HG03045 (cell line): ENCODE measurements at regions not wholly inside any gene's neighbourhood (a gene's known extent, or its start where the extent isn't known, plus 50 kb on each side); places are given as distances from the start of the nearest gene placed in this dataset.

Source experiments
- ATAC-seq: cut with Tn5 transposase; IDR thresholded peaks from one replicate; pipeline ENCODE4 v1.9.1; 2021; ENCODE audit warnings: mild to moderate bottlenecking, moderate library complexity; ENCODE audit not compliant: unreplicated experiment

DNA sequence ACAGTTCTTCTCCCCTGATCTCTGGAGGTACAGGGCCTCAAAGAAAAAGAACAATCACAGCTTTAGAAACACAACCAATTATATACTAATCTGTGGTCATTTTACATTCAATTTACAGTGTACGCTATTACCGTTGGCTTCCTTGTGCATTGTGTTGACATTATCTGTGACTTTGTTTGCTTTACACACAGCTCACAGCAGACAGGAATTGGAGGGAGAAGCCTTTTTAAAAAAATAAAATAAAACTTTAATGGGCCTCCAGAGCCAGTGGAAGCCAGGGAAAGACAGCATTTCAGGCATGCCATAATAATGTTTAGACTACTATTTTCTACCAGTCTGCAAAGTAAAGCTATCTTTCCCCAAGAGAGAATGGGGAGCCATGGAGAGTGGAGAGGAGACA, 179.0 kb upstream of the ADO start:
- ATAC-seq = no peak

DNA sequence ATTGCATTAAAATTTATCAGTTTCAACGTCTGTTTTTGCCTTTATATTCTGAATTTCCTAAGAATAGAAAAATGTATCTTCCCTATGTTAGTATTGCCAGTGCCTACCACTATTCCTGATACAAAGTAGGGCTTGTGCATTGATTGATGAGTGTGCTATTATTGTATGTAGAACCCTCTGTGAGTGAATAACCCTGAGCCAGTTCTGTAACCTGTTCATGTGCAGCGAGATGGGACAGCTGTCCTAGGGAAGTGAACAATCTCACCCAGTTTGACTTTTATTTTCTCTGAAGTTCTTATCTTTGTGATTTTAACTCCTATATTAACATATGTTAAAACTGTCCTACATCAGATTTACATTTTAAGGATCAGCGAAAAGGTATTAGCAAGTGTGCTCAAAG, 178.4 kb upstream of the ADO start:
- ATAC-seq = no peak

DNA sequence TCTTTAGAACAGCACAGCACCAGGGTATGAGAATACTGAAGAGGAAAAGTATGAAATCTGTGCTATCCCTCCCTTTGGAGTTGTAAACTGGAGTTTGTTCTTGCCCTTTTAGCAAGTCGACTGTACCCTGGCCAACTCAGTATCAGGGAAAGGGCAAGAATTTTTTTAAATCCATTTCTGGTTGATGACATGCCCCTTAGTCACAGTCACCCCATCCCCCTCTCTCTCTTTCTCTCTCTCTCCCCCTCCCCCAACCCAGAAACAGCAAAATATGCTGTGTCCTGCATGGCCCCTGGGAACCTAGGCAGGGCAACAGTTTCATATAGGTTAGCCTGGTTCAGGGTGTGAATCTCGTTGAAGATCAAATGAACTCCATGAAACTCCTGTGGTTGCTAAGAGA, 177.7 kb upstream of the ADO start:
- no peak for ATAC-seq

DNA sequence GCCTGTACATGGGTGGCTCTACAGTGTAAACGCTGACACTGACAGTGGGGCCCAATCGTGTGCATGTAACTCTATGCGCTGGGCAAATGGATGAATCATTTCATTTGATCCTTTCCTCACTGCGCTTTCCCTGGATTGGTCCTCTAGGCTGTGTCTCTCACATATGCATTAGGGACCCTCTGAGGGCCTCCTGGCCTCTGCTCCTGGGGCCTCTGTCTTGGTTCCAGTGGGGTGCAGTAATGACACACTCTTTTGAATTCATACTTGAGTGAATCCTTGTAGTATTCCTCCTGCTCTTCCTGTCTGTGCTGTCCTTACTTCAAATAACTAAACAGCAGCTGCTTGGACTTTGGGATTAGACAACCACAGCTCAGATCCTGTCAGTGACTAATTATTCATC, 176.5 kb upstream of the ADO start:
- no peak for ATAC-seq

DNA sequence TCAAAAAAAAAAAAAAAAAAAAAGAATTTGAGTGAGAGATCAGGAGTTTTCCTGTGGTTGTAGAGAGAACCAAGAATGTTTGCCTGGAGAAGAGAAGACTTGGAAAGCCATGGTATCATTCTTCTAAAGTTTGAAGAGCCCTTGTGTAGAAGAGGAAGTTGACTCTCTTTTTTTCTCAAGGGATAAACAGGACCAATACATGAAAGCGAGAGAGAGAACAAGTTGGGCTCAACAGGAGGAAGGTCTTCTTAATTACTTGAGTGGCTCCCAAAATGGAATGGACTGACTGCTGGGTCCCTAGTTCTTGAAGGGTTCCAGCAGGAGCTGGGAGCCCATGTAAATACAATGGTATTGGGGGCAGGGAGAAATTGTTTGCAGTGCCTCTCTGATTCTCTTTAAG, 173.3 kb upstream of the ADO start:
- no peak for ATAC-seq

DNA sequence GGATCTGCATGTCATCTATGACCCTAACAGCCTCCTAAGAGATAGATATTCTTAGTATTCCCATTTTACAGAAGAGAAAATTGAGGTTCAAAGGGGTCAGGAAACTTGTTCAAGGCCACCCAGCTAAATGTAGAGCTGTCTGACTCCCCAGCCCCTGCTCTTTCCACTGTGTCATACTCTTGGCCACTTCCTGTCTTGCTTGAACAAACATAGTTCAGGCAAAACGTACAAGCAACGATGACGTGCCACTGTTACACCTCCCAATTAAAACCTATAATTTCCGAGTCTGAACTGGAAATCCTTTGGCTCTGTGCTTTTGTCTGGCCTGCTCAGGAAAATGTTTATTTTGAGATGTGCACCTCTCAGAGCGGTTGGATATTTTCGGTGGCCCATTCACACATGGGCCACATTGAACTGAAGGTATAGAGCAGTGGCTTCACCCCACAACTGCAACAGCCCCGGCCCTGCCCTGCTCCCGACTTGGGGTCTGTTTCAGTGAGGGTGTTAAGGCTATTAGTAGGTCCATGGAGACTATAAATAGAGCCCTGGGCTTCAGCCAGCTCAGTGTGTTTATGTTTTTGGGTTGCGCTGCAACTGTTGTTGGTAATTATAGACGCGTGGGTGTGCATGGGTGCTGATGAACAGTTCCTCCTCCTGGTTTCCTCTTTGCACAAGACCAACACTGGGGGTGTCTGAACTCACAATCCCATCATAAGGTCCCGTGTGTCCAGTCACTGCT, 172.3 kb upstream of the ADO start:
- ATAC-seq = peak; percentile 71

DNA sequence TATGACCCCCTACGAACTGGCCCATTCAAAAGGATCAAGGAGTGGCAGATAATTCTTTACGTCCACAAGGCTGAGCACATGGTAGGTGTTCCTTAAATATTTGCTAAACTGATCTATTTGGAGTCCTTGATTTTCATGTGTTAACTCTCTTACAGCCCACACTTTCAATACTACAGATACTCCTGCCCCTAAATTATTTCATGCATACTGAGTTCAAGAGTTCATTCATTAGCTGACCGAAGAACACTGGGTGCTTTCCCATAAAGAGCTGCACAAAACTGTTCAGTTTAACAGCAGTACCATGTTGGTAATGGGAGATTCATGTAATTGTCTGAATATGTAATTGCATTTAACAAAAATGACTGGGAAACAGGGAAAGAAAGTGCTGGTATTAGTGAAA, 170.5 kb upstream of the ADO start:
- no peak for ATAC-seq

DNA sequence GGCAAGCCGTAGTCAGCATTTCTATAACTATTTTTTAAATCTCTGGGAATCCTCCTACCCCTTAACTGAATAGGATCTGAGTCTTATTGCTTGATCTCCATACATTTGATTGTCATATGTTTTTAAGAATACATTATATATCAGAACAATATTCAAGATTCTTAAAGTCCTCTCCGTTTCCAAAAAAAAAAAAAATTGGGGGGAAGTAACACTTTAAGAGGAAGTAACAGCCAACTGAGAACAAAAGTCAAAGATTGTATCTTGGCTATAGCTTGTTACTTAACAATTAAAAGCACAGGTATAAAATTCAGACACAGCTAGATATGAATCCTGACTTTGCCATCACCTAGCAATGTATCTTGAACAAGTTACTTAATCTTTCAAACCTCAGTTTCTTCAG, 169.9 kb upstream of the ADO start:
- no peak for ATAC-seq

DNA sequence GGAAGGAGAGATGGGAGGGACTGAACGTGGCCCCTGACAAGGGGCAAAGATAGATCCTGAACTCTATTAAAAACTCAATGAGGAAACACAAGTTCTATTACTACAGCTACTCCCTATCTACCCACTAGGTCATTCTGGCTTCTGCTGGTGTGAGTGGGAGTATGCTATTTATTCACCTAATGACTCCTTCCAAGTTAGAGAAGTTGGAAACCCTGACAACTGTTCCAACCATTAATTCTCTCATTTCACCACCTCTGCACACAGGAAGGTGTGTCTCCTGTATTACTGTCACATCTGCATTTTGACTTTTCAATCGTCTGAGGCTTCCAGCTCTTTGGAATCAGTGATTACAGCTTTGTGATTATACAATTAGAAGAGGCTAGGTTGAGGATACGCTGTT, 169.4 kb upstream of the ADO start:
- no peak for ATAC-seq

DNA sequence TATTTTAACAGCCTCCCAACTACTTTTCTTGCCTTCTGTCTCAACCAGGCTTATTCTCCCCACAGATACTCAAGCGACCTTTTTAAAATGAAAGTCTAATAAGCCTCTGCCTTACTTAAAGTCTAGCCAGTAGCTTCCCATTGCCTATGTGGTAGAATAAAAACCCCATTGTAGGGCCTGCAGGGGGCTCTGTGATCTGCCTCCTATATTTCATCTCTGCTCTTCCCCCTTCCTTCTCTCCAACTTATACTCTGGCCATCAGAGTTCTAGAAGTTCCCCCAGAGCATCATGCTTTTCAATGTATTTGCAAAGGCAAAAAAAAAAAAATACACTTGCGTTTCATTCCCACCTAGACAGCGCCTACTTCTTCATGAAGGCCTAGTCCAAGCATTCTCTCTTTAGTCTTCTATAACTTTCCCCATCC, 167.7 kb upstream of the ADO start:
- ATAC-seq = no peak

DNA sequence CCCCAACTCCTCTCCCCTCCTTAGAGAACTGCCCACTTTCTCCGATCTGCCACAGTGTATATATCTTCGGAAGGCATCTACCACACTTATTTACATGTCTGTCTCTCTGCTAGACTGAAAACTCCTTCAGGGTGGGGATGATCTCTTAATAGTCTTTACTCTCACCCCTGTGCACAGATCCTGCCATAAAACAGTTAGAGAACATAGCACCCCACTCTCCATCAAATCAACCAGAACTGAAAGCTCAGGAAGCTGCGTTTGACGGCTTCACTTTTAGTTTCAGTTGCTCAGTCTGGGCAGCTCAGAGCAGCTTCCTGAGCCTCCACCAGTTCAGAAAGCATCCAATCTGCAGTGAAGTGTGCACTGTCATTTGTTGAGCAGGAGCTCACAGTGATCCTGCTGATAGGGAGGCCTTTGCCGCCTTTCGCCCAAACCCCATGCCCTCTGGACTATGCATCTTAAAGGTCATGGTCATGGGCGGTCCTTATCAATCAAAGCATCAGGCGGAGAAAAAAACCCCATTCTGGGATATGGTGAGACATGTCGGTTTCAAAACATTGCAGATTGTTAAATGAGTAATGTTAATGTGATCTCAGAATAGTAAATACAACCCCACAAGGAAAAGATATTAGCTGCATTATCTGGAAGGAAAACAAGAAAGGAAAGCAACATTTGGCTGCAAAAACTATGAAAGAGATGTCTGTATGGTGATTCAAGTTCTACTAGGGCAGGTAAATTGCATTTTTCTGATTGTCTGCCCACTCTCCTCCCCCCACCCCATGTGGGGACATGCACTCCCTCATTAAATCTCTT, 167.1 kb upstream of the ADO start:
- peak; percentile 56 for ATAC-seq

DNA sequence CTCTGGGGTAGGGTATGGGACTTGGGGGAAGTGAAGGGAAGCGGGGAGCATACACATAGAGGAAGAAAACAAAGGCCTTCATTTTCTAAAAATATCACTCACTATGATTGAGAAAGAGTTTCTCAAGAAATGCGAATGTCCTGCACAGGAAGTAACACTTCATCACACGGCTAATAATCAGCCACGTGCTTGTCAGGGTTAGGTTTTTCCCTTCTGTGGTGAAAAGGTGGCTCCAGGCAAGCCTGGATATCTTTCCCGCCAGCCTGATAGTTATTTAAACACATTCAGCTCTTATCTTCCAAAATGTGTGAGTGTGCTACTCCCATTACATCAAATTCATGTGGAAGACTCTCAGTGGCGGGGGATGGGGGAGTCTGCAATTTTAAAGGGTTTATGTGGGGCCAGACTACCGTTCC, 166.4 kb upstream of the ADO start:
- peak; percentile 42 for ATAC-seq

DNA sequence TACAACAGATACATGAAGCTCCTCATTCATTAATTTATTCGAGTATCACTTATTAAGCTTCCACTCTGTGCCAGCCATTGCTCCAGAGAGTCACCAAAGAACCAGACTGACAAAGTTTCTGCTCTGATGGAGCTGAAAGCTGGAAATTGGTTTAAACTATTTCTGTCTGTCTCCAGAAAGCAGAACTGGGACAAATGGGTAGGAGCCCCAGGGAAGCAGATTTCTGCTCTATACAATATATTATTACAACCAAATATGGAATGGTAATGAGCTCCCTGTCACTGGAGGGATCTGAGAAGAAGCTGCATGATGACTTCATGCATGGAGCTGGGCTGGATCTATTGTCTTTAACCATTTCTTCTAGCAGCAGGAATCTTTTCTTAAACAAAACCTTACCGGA, 165.4 kb upstream of the ADO start:
- no peak for ATAC-seq

DNA sequence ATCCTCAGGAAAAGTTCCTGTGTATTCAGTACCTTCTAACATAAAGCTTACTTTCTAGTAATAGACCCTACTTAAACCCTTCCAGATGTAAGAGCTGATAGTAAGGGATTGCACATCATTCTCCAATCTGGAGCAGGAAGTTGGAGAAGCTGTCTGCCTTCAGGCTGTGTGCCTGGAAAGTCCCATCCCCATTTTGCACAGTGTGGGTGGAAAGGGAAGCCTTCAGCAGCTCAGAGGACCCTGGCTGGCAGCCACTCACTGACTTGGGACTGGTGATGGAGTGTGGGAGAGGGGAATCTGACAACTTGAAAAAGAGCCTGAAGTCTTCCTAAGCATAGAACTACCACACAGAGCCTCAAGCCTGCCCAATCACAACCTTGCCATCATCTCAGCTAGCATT, 164.1 kb upstream of the ADO start:
- ATAC-seq = no peak

DNA sequence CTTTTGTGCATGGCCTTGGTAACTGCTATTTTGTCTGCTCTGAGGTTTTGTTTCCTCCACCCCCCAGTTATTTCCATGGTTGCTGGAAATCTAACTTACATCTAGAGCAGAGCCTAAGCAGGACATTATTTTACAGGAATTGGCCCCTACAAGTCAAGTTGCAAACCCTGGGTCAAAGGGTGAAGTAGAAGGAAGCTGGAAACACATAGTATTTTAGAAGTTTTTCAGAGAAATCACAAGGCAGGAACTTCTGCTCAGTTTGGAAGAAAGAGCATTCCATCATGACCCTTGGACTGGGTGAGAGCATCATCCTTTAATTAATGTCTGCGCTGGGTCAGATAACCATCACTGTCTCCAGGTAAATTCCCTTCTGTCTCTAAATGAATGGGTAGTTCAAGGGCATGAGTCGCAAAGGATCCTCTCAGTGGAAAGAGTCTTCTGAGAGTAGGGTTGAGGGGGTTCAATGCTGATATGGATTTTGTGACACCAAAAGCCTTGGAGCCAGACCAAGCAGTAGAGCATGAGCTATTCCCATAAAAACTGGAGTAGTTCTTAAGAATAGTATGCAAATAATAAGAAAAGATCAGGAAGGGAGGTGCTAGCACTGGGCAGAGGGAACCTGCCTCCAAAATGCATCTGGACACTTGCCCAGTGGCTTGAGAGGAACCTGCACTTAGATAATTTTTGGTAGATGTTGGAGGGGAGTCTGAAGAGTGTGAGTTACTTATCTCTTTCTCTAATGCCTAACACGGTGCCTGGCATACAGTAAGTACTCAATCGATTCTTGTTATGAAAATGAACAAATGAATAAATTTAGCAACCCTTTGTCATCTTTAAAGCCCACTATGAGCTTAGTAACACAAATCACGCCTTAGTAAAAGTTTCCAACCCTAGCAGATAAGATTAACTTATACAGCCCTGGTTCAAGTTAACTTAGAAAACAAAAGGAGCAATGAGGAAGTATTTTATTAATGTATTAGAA, 160.6 kb upstream of the ADO start:
- ATAC-seq = no peak

DNA sequence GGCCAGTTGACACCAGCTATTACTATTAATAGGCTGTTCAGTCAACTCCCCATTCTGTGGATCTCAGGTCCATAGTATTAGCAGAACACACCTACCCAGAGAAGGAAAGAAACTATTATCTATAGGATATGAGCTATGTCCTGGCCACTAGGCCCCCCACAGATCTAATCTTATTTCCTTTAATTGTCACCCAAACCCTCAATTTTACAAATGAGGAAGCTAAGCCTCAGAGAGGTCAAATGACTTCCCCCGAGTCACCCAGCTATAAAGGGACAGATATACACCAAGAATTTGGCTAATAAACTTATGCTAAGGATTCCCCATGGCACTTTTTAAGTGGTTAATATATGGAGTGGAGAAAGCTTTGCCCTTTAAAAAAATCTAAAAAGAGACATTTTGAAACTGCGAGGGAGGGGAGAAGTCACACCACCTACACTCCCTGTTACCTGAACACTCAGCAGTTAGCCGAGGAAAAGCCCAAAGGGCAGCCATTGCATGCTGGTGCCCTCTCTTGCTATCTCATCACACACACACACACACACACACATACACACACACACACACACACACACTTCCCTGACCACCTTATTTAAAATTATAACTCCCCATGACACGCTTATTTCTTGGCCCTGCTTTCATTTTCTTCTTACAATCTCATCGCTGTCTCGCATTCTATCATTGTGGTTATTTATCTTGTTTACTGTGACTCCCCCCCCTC, 157.0 kb upstream of the ADO start:
- ATAC-seq = peak; percentile 49

DNA sequence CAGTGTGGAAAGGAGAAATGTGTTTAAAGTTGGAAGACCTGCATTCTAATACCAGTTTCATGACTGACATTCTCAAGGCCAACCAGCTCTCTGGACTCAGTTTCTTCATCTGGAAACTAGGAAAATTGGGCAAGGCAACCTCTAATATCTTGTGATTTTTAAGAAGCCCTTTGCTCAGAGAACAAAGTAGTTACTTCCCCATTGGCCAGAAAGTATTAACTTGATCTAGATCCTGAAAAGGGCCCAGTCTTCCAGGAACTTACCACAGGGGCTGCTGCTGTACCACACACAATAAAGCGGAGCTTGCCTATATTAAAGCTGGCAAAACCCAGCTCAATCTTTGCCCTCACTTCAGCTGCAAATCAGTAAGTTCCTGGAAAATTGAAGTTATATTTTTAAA, 155.6 kb upstream of the ADO start:
- no peak for ATAC-seq

DNA sequence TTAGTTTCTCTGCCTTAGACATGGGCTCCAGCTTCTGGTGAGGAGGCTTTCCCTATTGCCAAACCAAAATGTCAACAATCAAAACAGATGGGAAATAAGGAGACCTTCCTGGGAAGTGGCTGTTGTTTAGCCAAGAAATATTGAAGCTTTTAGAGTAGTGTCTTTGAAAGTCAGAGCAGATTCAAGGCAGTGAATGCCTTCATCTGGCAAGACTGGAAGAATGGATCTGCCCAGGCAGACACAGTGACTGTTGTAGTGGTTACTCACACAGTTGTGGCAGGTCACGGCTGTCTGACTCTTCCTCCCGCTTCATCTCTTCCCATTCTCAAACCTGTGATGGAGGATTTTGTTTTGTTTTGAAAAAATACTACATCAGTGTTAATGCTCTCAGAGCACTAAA, 154.1 kb upstream of the ADO start:
- ATAC-seq = no peak

DNA sequence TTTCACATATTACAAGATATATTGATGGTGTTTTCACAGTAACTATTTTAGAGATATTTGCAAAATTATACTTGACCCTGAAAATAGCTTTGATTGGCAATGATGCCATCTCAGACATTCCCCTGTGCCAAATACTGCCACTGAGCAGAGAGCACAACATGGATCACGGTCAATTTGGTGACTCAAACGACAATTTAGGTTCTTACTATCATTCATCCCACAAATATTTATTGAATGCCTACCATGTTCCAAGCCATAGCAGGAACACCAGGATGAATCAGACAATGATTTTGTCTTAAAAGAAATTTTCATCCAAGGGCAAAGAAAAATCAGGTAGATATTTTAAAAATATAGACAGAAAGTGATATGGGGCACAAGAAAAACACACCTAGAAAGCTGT, 153.2 kb upstream of the ADO start:
- ATAC-seq = no peak

DNA sequence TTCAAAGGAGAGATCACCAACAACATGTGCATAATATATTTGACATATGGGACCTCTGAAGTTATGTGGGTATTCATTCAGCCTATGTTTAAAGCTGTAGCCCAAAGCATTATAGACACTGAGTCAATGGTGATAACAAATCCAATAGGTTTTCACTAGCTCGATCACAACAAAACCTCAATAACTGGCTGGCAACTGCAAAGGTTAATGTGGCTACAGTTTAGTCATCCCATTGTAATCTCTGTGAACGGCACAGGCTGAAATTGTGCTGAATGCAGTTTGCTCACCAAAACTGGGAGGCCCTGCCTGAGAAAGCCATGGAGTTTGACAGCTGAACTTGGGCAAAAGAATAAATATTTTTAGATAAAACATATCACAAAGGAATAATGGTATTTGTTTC, 152.4 kb upstream of the ADO start:
- ATAC-seq = no peak

DNA sequence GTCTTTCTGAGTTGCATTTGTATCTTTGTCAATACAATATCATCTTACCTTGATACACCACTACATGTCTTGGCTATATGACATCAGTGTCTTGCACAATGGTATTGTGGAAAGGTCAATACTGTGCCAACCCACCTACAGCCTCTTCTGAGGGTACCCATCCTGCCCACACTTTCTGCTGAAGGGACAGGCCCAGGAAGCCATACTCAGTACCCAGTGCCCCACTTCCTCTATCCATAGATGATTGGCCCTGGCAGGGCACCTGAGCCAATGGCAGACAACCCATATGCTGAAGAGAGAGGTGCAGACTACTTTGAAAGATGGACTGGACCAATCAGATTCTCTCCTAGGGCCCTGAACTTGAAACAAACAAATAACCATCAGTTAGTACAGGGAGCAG, 152.0 kb upstream of the ADO start:
- no peak for ATAC-seq
